Endothelial cell of umbilical vein (primary cell): ENCODE measurements at regions not wholly inside any gene's neighbourhood (a gene's known extent, or its start where the extent isn't known, plus 50 kb on each side); places are given as distances from the start of the nearest gene placed in this dataset.

ENCODE experiments used
- BruUV-seq: library from RNA; stranded (reverse); fragments of 400-500 nt; replicated peaks from 2 replicates; lab custom pipeline; 2021; lab: Mats Ljungman, UMichigan
- CTCF ChIA-PET: fragments of 300-600, 350-600 bp; sonication (Branson Sonifier 250); formaldehyde crosslinking; loops from one replicate; lab custom pipeline; 2021; ENCODE audit warnings: antibody characterized with exemption, inconsistent platforms; lab: Charles Lee
- POLR2A ChIA-PET: fragments of 300-600, 350-600 bp; sonication (Branson Sonifier 250); formaldehyde crosslinking; loops from one replicate; lab custom pipeline; 2021; ENCODE audit warnings: antibody characterized with exemption, inconsistent platforms; lab: Charles Lee
- DNase-seq: peaks from one replicate; pipeline ENCODE4 v3.0.0-alpha.2; 2011; ENCODE audit warnings: low read depth, low spot score
- FAIRE-seq: peaks from 2 replicates; lab custom pipeline; 2011; peaks lifted over from hg19 to GRCh38; lab: Jason Lieb, UNC
- H2AFZ ChIP-seq: 2 replicates; pipeline ENCODE4 v1.6.0; 2012; ENCODE audit warnings: low read depth, low read length, control low read depth, inconsistent platforms
- H3K27ac ChIP-seq: 2 replicates; pipeline ENCODE4 v1.5.1; 2011; ENCODE audit warnings: low read depth, mild to moderate bottlenecking, control low read depth, low read length, moderate library complexity; ENCODE audit not compliant: insufficient read depth
- H3K27me3 ChIP-seq, 2 experiments: 2 replicates each; pipeline versions ENCODE4 v1.6.0 to v1.6.1; 2011; ENCODE audit warnings: low read length in 2 of 2, mixed read lengths in 1 of 2; ENCODE audit not compliant: control insufficient read depth in 2 of 2, insufficient read depth in 2 of 2
- H3K36me3 ChIP-seq, 2 experiments: 2 replicates in 1 of 2; 3 replicates in 1 of 2; pipeline ENCODE4 v1.5.1; 2011; ENCODE audit warnings: low read length in 2 of 2, mild to moderate bottlenecking in 1 of 2, moderate library complexity in 1 of 2; ENCODE audit not compliant: control insufficient read depth in 2 of 2, insufficient read depth in 2 of 2; ENCODE audit errors: extremely low read depth in 1 of 2
- H3K4me1 ChIP-seq: 3 replicates; pipeline ENCODE4 v1.5.1; 2011; ENCODE audit warnings: mild to moderate bottlenecking, low read length; ENCODE audit not compliant: control insufficient read depth, insufficient read depth; ENCODE audit errors: extremely low read depth
- H3K4me2 ChIP-seq: 2 replicates; pipeline ENCODE4 v1.6.1; 2011; ENCODE audit warnings: low read length, control low read depth, mixed read lengths; ENCODE audit not compliant: insufficient read depth
- H3K4me3 ChIP-seq, 3 experiments: fragments of 200-600 bp in 1 of 3; sonication (generic), shearing (Covaris generic) in 1 of 3; replicated peaks in 1 of 3; 2 replicates each; pipeline ENCODE4 v1.5.1; 2011 to 2016; ENCODE audit warnings: control low read depth in 3 of 3, low read length in 3 of 3, mild to moderate bottlenecking in 2 of 3, inconsistent platforms in 1 of 3, low read depth in 1 of 3, moderate library complexity in 1 of 3; ENCODE audit not compliant: insufficient read depth in 1 of 3
- H3K79me2 ChIP-seq: 2 replicates; pipeline ENCODE4 v1.6.0; 2012; ENCODE audit warnings: low read length, inconsistent platforms; ENCODE audit not compliant: control insufficient read depth, insufficient read depth
- H3K9ac ChIP-seq: replicated peaks from 2 replicates; pipeline ENCODE3; 2011; ENCODE audit warnings: low read length, control low read depth; ENCODE audit not compliant: insufficient read depth; ENCODE audit errors: extremely low read depth
- H3K9me1 ChIP-seq: replicated peaks from 3 replicates; pipeline ENCODE4 v1.6.0; 2011; ENCODE audit warnings: mild to moderate bottlenecking, low read length; ENCODE audit not compliant: control insufficient read depth, insufficient read depth; ENCODE audit errors: extremely low read depth
- H3K9me3 ChIP-seq: replicated peaks from 2 replicates; pipeline ENCODE4 v1.5.1; 2012; ENCODE audit warnings: low read length, inconsistent platforms; ENCODE audit not compliant: control insufficient read depth, insufficient read depth
- H4K20me1 ChIP-seq: replicated peaks from 2 replicates; pipeline ENCODE3; 2011; ENCODE audit warnings: mild to moderate bottlenecking, low read length; ENCODE audit not compliant: control insufficient read depth, insufficient read depth; ENCODE audit errors: extremely low read depth
- CTCF ChIP-seq, 2 donors: IDR thresholded peaks; 1 replicate in 1 of 2; 2 replicates in 1 of 2; pipeline ENCODE4 v1.5.1; 2011; ENCODE audit warnings: low read length in 2 of 2, mild to moderate bottlenecking in 2 of 2, moderate library complexity in 2 of 2, control low read depth in 1 of 2, inconsistent platforms in 1 of 2, low read depth in 1 of 2; ENCODE audit not compliant: insufficient read depth in 1 of 2; ENCODE audit errors: extremely low read depth in 1 of 2
- FOS ChIP-seq: IDR thresholded peaks from 2 replicates; pipeline ENCODE4 v1.6.1; 2011; ENCODE audit warnings: mild to moderate bottlenecking, low read length, moderate library complexity, borderline replicate concordance; ENCODE audit not compliant: insufficient read depth
- JUN ChIP-seq: IDR thresholded peaks from 2 replicates; pipeline ENCODE4 v1.6.1; 2011; ENCODE audit warnings: borderline replicate concordance, low read depth; ENCODE audit not compliant: insufficient read length, insufficient read depth
- MAX ChIP-seq: IDR thresholded peaks from 2 replicates; pipeline ENCODE4 v1.6.1; 2011; ENCODE audit not compliant: insufficient read depth, insufficient read length
- MYC ChIP-seq: IDR thresholded peaks from one replicate; pipeline ENCODE4 v1.6.1; 2011; ENCODE audit warnings: mild to moderate bottlenecking, low read depth, low read length
- POLR2A ChIP-seq: IDR thresholded peaks from 2 replicates; pipeline ENCODE4 v1.6.1; 2012; ENCODE audit warnings: low read depth, mild to moderate bottlenecking, control low read depth, low read length
- dilution Hi-C: fragments of 300-500 bp; cut with MboI; formaldehyde crosslinking; loops from one replicate; pipeline ENCODE4 v1.15.0; 2019; ENCODE audit warnings: low sequenced_read_pairs; ENCODE audit not compliant: extremely low pct_ligation_motif_present
- intact Hi-C: fragments of 100-400 bp; cut with micrococcal nuclease; formaldehyde crosslinking; loops from one replicate; pipeline ENCODE4 v1.10.0; 2022

GRCh38 chr1:17920881-17921640 is 165.9 kb downstream of the ACTL8 start:
- H3K9me3 ChIP-seq, result no peaks in the 10 kb centered on the region
- no peaks in the 10 kb centered on the region for H3K36me3 ChIP-seq
- no peaks in the 10 kb centered on the region for H4K20me1 ChIP-seq
- TF ChIP-seq CTCF (IDR thresholded peaks at IDR 0.05; ENCODE audit: extremely low read depth in 1 of 2, insufficient read depth in 1 of 2, low read depth in 1 of 2, low read length in 2 of 2) (no peak), MYC (no peak), FOS (no peak), JUN (no peak), MAX (no peak), POLR2A (no peak)
- BruUV-seq, result no TSS peak
- H3K9me1 ChIP-seq, result no peaks in the 10 kb centered on the region
- H3K27me3 ChIP-seq, result no peaks in the 10 kb centered on the region
- H2AFZ ChIP-seq, result no peak overlapping the region
- no peak overlapping the region for H3K4me2 ChIP-seq
- H3K4me3 ChIP-seq, result no peak overlapping the region
- intact Hi-C loops (no loop called here), dilution Hi-C loops (no loop called here)
- POLR2A ChIA-PET, result no interaction called here
- H3K27ac ChIP-seq, result no peak overlapping the region
- no peak for FAIRE-seq
- H3K4me1 ChIP-seq, result no peaks in the 10 kb centered on the region
- CTCF ChIA-PET, result no interaction called here
- no peak for DNase-seq
- no peak overlapping the region for H3K9ac ChIP-seq
- H3K79me2 ChIP-seq, result no peaks in the 10 kb centered on the region
